Panc1 (cell line): ENCODE measurements at regions not wholly inside any gene's neighbourhood (a gene's known extent, or its start where the extent isn't known, plus 50 kb on each side); places are given as distances from the start of the nearest gene placed in this dataset.

ENCODE experiments used
- ATAC-seq: fragments of 200-7000 bp; cut with Tn5 transposase; 2 replicates; pipeline ENCODE4 v1.9.1; 2020; ENCODE audit warnings: mild to moderate bottlenecking, moderate library complexity
- BruUV-seq: library from RNA; stranded (reverse); fragments of 400-500 nt; replicated peaks from 2 replicates; lab custom pipeline; 2021; lab: Mats Ljungman, UMichigan
- CTCF ChIA-PET: fragments of 300-600 bp; sonication (Branson Sonifier 250); formaldehyde crosslinking; loops from one replicate; lab custom pipeline; 2022; ENCODE audit warnings: antibody characterized with exemption; lab: Charles Lee
- POLR2A ChIA-PET: fragments of 300-600 bp; sonication (Branson Sonifier 250); formaldehyde crosslinking; loops from one replicate; lab custom pipeline; 2022; ENCODE audit warnings: antibody characterized with exemption; lab: Charles Lee
- DNase-seq: peaks from one replicate; pipeline ENCODE4 v3.0.0-alpha.2; 2010; ENCODE audit warnings: low read depth, low spot score
- H3K27ac ChIP-seq: 2 replicates; pipeline ENCODE4 v1.5.1; 2011; ENCODE audit warnings: mild to moderate bottlenecking, low read length, inconsistent platforms
- H3K27me3 ChIP-seq: fragments of 200-500 bp; sonication (Bioruptor generic); 2 replicates; pipeline ENCODE4 v1.6.0; 2014; ENCODE audit warnings: low read length, inconsistent platforms; ENCODE audit not compliant: control insufficient read depth, insufficient read depth
- H3K36me3 ChIP-seq: fragments of 200-500 bp; sonication (Bioruptor generic); 2 replicates; pipeline ENCODE4 v1.5.1; 2014; ENCODE audit warnings: inconsistent platforms, mild to moderate bottlenecking, low read length, moderate library complexity; ENCODE audit not compliant: control insufficient read depth, insufficient read depth
- H3K4me1 ChIP-seq: 2 replicates; pipeline ENCODE4 v1.5.1; 2011; ENCODE audit warnings: inconsistent platforms, mild to moderate bottlenecking, low read length, moderate library complexity; ENCODE audit not compliant: control insufficient read depth, insufficient read depth
- H3K4me3 ChIP-seq, 2 experiments: 2 replicates each; pipeline ENCODE4 v1.5.1; 2011 to 2012; ENCODE audit warnings: low read depth in 2 of 2, low read length in 2 of 2, mild to moderate bottlenecking in 2 of 2, inconsistent platforms in 1 of 2, moderate library complexity in 1 of 2
- H3K9me3 ChIP-seq: fragments of 200-500 bp; sonication (Bioruptor generic); 2 replicates; pipeline ENCODE4 v1.5.1; 2014; ENCODE audit warnings: low read depth, mild to moderate bottlenecking, inconsistent platforms, low read length, moderate library complexity; ENCODE audit not compliant: control insufficient read depth, insufficient read depth
- CTCF ChIP-seq: fragments of 450-650 bp; IDR thresholded peaks from 2 replicates; pipeline ENCODE4 v1.5.1; 2017; ENCODE audit warnings: mild to moderate bottlenecking
- POLR2AphosphoS5 ChIP-seq: IDR thresholded peaks from 2 replicates; pipeline ENCODE4 v1.6.1; 2012; ENCODE audit warnings: mild to moderate bottlenecking, low read depth, low read length, moderate library complexity
- REST ChIP-seq, 2 experiments: IDR thresholded peaks; 2 replicates each; pipeline ENCODE4 v1.6.1; 2011 to 2012; ENCODE audit warnings: low read depth in 2 of 2, control low read depth in 1 of 2, low read length in 1 of 2, mild to moderate bottlenecking in 1 of 2, moderate library complexity in 1 of 2; ENCODE audit not compliant: insufficient read depth in 1 of 2
- SIN3A ChIP-seq: IDR thresholded peaks from 2 replicates; pipeline ENCODE4 v1.6.1; 2012; ENCODE audit warnings: low read depth, mild to moderate bottlenecking, low read length, moderate library complexity, borderline replicate concordance; ENCODE audit not compliant: insufficient read depth
- TCF7L2 ChIP-seq: IDR thresholded peaks from 2 replicates; pipeline ENCODE4 v1.6.1; 2011; ENCODE audit warnings: mild to moderate bottlenecking, low read depth, low read length, inconsistent platforms
- in situ Hi-C: cut with HindIII; loops from 2 replicates; pipeline ENCODE4 v1.10.0; 2016; ENCODE audit warnings: low sequenced_read_pairs, low pct_unique_long_range_greater_than_20kb
- intact Hi-C: fragments of 100-400 bp; cut with micrococcal nuclease; formaldehyde crosslinking; loops from one replicate; pipeline ENCODE4 v1.10.0; 2022; ENCODE audit not compliant: unreplicated experiment

- no TSS peak for BruUV-seq
- Histone ChIP-seq H3K27ac (no peak overlapping the region), H3K9me3 (no peaks in the 10 kb centered on the region), H3K4me1 (no peaks in the 10 kb centered on the region), H3K4me3 (no peak overlapping the region), H3K36me3 (no peaks in the 10 kb centered on the region), H3K27me3 (no peaks in the 10 kb centered on the region)
- TF ChIP-seq POLR2AphosphoS5, result no peak
- no peak for TF ChIP-seq REST (IDR thresholded peaks at IDR 0.05; ENCODE audit: insufficient read depth in 1 of 2, low read depth in 2 of 2, low read length in 1 of 2)
- no peak for TF ChIP-seq SIN3A
- TF ChIP-seq TCF7L2, result no peak
- TF ChIP-seq CTCF, result no peak
- CTCF ChIA-PET, result no interaction called here
- in situ Hi-C loops, result no loop called here
- POLR2A ChIA-PET, result no interaction called here
- no peak for DNase-seq
- ATAC-seq, result no peak
- intact Hi-C loops, result no loop called here
Observed at GRCh38 chr4:132593717-132594400, 555.2 kb upstream of the PCDH10 start.

GRCh38 chr4:132596186-132596585 lies 552.9 kb upstream of the PCDH10 start:
- H3K4me3 ChIP-seq, result no peak overlapping the region
- no peaks in the 10 kb centered on the region for H3K4me1 ChIP-seq
- in situ Hi-C loops, result no loop called here
- no peak overlapping the region for H3K27ac ChIP-seq
- ATAC-seq, result no peak
- TF ChIP-seq TCF7L2 (no peak), REST (IDR thresholded peaks at IDR 0.05; ENCODE audit: insufficient read depth in 1 of 2, low read depth in 2 of 2, low read length in 1 of 2) (no peak), SIN3A (no peak), POLR2AphosphoS5 (no peak), CTCF (no peak)
- no peaks in the 10 kb centered on the region for H3K9me3 ChIP-seq
- ChIA-PET CTCF (no interaction called here), POLR2A (no interaction called here)
- no peaks in the 10 kb centered on the region for H3K27me3 ChIP-seq
- BruUV-seq, result no TSS peak
- no peak for DNase-seq
- H3K36me3 ChIP-seq, result no peaks in the 10 kb centered on the region
- intact Hi-C loops, result no loop called here
